Epithelial cell of proximal tubule (primary cell): ENCODE measurements at regions not wholly inside any gene's neighbourhood (a gene's known extent, or its start where the extent isn't known, plus 50 kb on each side); places are given as distances from the start of the nearest gene placed in this dataset.

ENCODE experiments used
- DNase-seq: peaks from one replicate; pipeline ENCODE4 v3.0.0-alpha.2; 2011; ENCODE audit warnings: low read depth
- H3K4me3 ChIP-seq: 2 replicates; pipeline ENCODE4 v1.5.1; 2011; ENCODE audit warnings: low read depth, mild to moderate bottlenecking, low read length
- CTCF ChIP-seq: conservative IDR thresholded peaks from 2 replicates; pipeline ENCODE4 v1.5.1; 2012; ENCODE audit warnings: low read depth, mild to moderate bottlenecking, low read length

GRCh38 chr11:101770648-101771047 lies 144.2 kb upstream of the CEP126 start:
- no peak overlapping the region for H3K4me3 ChIP-seq
- no peak for TF ChIP-seq CTCF
- DNase-seq = no peak

- no peak for TF ChIP-seq CTCF
- no peak overlapping the region for H3K4me3 ChIP-seq
- no peak for DNase-seq
Measured at GRCh38 chr11:101765932-101766331, 148.9 kb upstream of the CEP126 start.

GRCh38 chr11:101759771-101760450 lies 154.9 kb upstream of the CEP126 start:
- peak; percentile 39 for TF ChIP-seq CTCF
- no peak overlapping the region for H3K4me3 ChIP-seq
- DNase-seq = no peak

- TF ChIP-seq CTCF = no peak
- no peak for DNase-seq
- no peak overlapping the region for H3K4me3 ChIP-seq
Measured at GRCh38 chr11:101757741-101758140, 157.1 kb upstream of the CEP126 start.

- no peak for DNase-seq
- H3K4me3 ChIP-seq = no peak overlapping the region
- peak; percentile 3 for TF ChIP-seq CTCF
Measured at GRCh38 chr11:101748572-101749344, 165.0 kb upstream of the TRPC6 start.

GRCh38 chr11:101745756-101746155 lies 161.9 kb upstream of the TRPC6 start:
- no peak overlapping the region for H3K4me3 ChIP-seq
- TF ChIP-seq CTCF = no peak
- no peak for DNase-seq
